GM21423 (cell line): ENCODE measurements at regions not wholly inside any gene's neighbourhood (a gene's known extent, or its start where the extent isn't known, plus 50 kb on each side); places are given as distances from the start of the nearest gene placed in this dataset.

Experiments
- ATAC-seq: cut with Tn5 transposase; IDR thresholded peaks from one replicate; pipeline ENCODE4 v1.9.1; 2021; ENCODE audit warnings: mild to moderate bottlenecking, moderate library complexity; ENCODE audit not compliant: unreplicated experiment

- no peak for ATAC-seq
Measured at GRCh38 chr5:13480834-13481233, 463.7 kb downstream of the DNAH5 start.

- ATAC-seq: no peak
Measured at GRCh38 chr5:13478831-13479465, 465.5 kb downstream of the DNAH5 start.

- ATAC-seq: no peak
Measured at GRCh38 chr5:13477118-13477737, 467.3 kb downstream of the DNAH5 start.

GRCh38 chr5:13472842-13473241 is 471.6 kb downstream of the DNAH5 start:
- no peak for ATAC-seq

GRCh38 chr5:13470975-13471374 is 473.5 kb downstream of the DNAH5 start:
- ATAC-seq: no peak

GRCh38 chr5:13470263-13470662 is 474.2 kb downstream of the DNAH5 start:
- ATAC-seq: no peak

- no peak for ATAC-seq
Measured at GRCh38 chr5:13464532-13465193, 479.8 kb downstream of the DNAH5 start.

- ATAC-seq: no peak
Measured at GRCh38 chr5:13460587-13460986, 483.9 kb downstream of the DNAH5 start.

- ATAC-seq: no peak
Measured at GRCh38 chr5:13454050-13454449, 490.4 kb downstream of the DNAH5 start.

- ATAC-seq: no peak
Measured at GRCh38 chr5:13448843-13449242, 495.6 kb downstream of the DNAH5 start.

- ATAC-seq: no peak
Measured at GRCh38 chr5:13439430-13439829, 505.1 kb downstream of the DNAH5 start.

GRCh38 chr5:13427827-13428557 is 516.5 kb downstream of the DNAH5 start:
- no peak for ATAC-seq

GRCh38 chr5:13412040-13412595 is 532.4 kb downstream of the DNAH5 start:
- ATAC-seq: no peak

- ATAC-seq: no peak
Measured at GRCh38 chr5:13408616-13409015, 535.9 kb downstream of the DNAH5 start.

- no peak for ATAC-seq
Measured at GRCh38 chr5:13403351-13403750, 541.1 kb downstream of the DNAH5 start.

GRCh38 chr5:13385066-13385465 is 559.4 kb downstream of the DNAH5 start:
- ATAC-seq: no peak

- ATAC-seq: no peak
Measured at GRCh38 chr5:13382232-13382631, 562.3 kb downstream of the DNAH5 start.

- ATAC-seq: no peak
Measured at GRCh38 chr5:13378091-13378490, 566.4 kb downstream of the DNAH5 start.

GRCh38 chr5:13359344-13359743 is 585.1 kb downstream of the DNAH5 start:
- ATAC-seq: no peak

GRCh38 chr5:13358342-13358741 is 586.1 kb downstream of the DNAH5 start:
- ATAC-seq: no peak

- ATAC-seq: no peak
Measured at GRCh38 chr5:13357929-13358328, 586.6 kb downstream of the DNAH5 start.
